Activated CD8-positive, alpha-beta memory T cell treated with anti-CD3 and anti-CD28 coated beads, Interleukin-2, amount 50 U/mL, for 4 hours (primary cell): ENCODE measurements at regions not wholly inside any gene's neighbourhood (a gene's known extent, or its start where the extent isn't known, plus 50 kb on each side); places are given as distances from the start of the nearest gene placed in this dataset.

ENCODE experiments used
- DNase-seq: peaks from one replicate; pipeline ENCODE4 v3.0.0-alpha.2; 2020

DNA sequence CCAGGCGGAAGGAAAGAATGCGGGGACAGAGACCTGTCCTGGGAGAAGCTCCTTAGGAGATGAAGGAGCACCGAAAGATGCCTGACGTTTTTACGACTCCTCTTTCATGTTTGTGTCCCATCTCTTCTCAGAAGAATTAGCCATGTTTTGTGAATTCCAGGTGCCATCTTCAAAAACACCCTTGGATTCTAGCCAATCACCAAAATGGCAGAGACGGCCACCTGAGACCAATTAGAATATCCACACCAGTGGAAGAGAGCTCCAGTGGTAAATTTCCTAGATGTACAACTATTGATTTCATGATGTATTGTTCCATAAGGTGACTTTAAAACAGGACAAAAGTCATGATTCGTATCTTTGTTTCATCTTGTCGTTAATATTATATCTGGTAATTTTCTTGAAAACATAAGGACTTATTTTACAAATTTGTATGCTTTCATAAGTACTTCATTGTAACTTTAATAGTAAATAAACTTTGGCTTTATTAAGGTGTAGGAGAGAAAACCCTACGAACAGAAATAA, 62.3 kb upstream of the NUDT4 start:
- no peak for DNase-seq

- DNase-seq: no peak
Observed at GRCh38 chr12:93315907-93316622, 61.7 kb upstream of the NUDT4 start.

DNA sequence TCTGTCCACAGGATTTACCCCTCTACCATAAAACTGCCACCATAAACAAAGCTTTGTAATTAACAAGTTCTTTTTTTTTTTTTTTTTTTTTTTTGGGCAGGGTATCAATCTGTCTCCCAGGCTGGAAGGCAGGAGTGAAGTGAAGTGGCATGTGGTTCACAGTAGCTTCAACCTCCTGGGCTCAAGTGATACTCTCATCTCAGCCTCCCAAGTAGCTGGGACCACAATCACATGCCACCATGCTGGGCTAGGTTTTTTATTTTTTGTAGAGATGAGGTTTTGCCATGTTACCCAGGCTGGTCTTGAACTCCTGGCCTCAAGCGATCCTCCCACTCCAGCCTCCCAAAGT, 61.1 kb upstream of the NUDT4 start:
- DNase-seq: no peak

- no peak for DNase-seq
Observed at GRCh38 chr12:93317227-93317626, 60.5 kb upstream of the NUDT4 start.

- DNase-seq: no peak
Observed at GRCh38 chr12:93318720-93319522, 58.8 kb upstream of the NUDT4 start.

GRCh38 chr12:93319523-93320050, 58.1 kb upstream of the NUDT4 start:
- DNase-seq: no peak

GRCh38 chr12:93322784-93323183, 54.9 kb upstream of the NUDT4 start:
- no peak for DNase-seq

GRCh38 chr12:93323625-93324329, 53.9 kb upstream of the NUDT4 start:
- DNase-seq: no peak

GRCh38 chr12:93325855-93326254, 51.9 kb upstream of the NUDT4 start:
- no peak for DNase-seq
